ENCODE measurements at regions not wholly inside any gene's neighbourhood (a gene's known extent, or its start where the extent isn't known, plus 50 kb on each side); places are given as distances from the start of the nearest gene placed in this dataset.

- TF ChIP-seq POLR2A (IDR thresholded peaks at IDR 0.05) (no peak), POLR2AphosphoS5 (IDR thresholded peaks at IDR 0.05) (no peak)
- TF ChIP-seq, protein P1, sequence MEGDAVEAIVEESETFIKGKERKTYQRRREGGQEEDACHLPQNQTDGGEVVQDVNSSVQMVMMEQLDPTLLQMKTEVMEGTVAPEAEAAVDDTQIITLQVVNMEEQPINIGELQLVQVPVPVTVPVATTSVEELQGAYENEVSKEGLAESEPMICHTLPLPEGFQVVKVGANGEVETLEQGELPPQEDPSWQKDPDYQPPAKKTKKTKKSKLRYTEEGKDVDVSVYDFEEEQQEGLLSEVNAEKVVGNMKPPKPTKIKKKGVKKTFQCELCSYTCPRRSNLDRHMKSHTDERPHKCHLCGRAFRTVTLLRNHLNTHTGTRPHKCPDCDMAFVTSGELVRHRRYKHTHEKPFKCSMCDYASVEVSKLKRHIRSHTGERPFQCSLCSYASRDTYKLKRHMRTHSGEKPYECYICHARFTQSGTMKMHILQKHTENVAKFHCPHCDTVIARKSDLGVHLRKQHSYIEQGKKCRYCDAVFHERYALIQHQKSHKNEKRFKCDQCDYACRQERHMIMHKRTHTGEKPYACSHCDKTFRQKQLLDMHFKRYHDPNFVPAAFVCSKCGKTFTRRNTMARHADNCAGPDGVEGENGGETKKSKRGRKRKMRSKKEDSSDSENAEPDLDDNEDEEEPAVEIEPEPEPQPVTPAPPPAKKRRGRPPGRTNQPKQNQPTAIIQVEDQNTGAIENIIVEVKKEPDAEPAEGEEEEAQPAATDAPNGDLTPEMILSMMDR (IDR thresholded peaks at IDR 0.05): no peak
Measured at GRCh38 chrX:128365492-128365891, 313.3 kb upstream of the ACTRT1 start.

Data from prostate gland (tissue), 2 donors.